Body of pancreas (tissue), 4 donors: ENCODE measurements at regions not wholly inside any gene's neighbourhood (a gene's known extent, or its start where the extent isn't known, plus 50 kb on each side); places are given as distances from the start of the nearest gene placed in this dataset.

ENCODE experiments used
- ATAC-seq: fragments of 150-250 bp; one replicate; pipeline ENCODE4 v1.9.1; 2016
- DNase-seq, 4 donors: peaks; one replicate each; pipeline ENCODE4 v3.0.0-alpha.2; 2019
- H3K27ac ChIP-seq, 4 donors: fragments of 200-600 bp; sonication (generic); 1 replicate in 3 of 4; 2 replicates in 1 of 4; pipeline versions ENCODE4 v1.5.1 to v1.6.1; 2016 to 2019; ENCODE audit warnings: mild to moderate bottlenecking in 1 of 4, mixed read lengths in 1 of 4, moderate library complexity in 1 of 4
- H3K27me3 ChIP-seq, 2 donors: fragments of 200-600 bp; sonication (generic); one replicate each; pipeline ENCODE4 v1.6.0; 2016; ENCODE audit warnings: mild to moderate bottlenecking in 1 of 2
- H3K36me3 ChIP-seq, 2 donors: fragments of 200-600 bp; sonication (generic); replicated peaks in 1 of 2; 2 replicates each; pipeline ENCODE4 v1.5.1; 2016; ENCODE audit warnings: low read depth in 2 of 2; ENCODE audit not compliant: insufficient read depth in 1 of 2
- H3K4me1 ChIP-seq: fragments of 200-600 bp; sonication (generic); one replicate; pipeline ENCODE4 v1.6.0; 2016
- H3K4me3 ChIP-seq, 2 donors: fragments of 200-600 bp; sonication (generic); 1 replicate in 1 of 2; 2 replicates in 1 of 2; pipeline ENCODE4 v1.5.1; 2016 to 2019
- H3K9me3 ChIP-seq, 3 donors: fragments of 200-600 bp; sonication (generic); 1 replicate in 2 of 3; 2 replicates in 1 of 3; pipeline ENCODE4 v1.5.1; 2016
- CTCF ChIP-seq, 7 experiments: fragments of 450-650 bp in 4 of 7; fragments of 200-600 bp in 3 of 7; sonication (generic) in 3 of 7; IDR thresholded peaks; one replicate each; pipeline ENCODE4 v1.5.1; 2016 to 2019; ENCODE audit warnings: antibody characterized with exemption in 7 of 7
- POLR2A ChIP-seq, 3 donors: fragments of 450-650 bp; IDR thresholded peaks; one replicate each; pipeline ENCODE4 v1.6.1; 2016; ENCODE audit warnings: antibody characterized with exemption in 3 of 3, mild to moderate bottlenecking in 2 of 3
- whole genome bisulfite sequencing, 2 donors: methylation state at CpG; one replicate each; pipeline ENCODE4 v1.1.5; 2017; 5-methylcytosine and 5-hydroxymethylcytosine counted together
- intact Hi-C: fragments of 100-400 bp; cut with DNase I; formaldehyde crosslinking; loops from one replicate; pipeline ENCODE4 v1.15.1; 2023

GRCh38 chr10:78173360-78174015, 139.8 kb downstream of the RPS24 start:
- no peaks in the 10 kb centered on the region for H3K9me3 ChIP-seq
- no peak overlapping the region for H3K4me3 ChIP-seq
- H3K27me3 ChIP-seq = no peaks in the 10 kb centered on the region
- intact Hi-C loops = no loop called here
- DNase-seq (no peak), ATAC-seq (no peak)
- H3K4me1 ChIP-seq = no peaks in the 10 kb centered on the region
- H3K27ac ChIP-seq = no peak overlapping the region
- WGBS, 2 donors = 79 to 84% methylated on average over 2 to 6 of the region's 6 CpGs
- no peak for TF ChIP-seq POLR2A (IDR thresholded peaks at IDR 0.05)
- TF ChIP-seq CTCF (IDR thresholded peaks at IDR 0.05) = no peak
- H3K36me3 ChIP-seq = no peaks in the 10 kb centered on the region

- H3K4me3 ChIP-seq = no peak overlapping the region
- no peaks in the 10 kb centered on the region for H3K4me1 ChIP-seq
- H3K36me3 ChIP-seq = no peaks in the 10 kb centered on the region
- no peaks in the 10 kb centered on the region for H3K9me3 ChIP-seq
- DNase-seq = no peak
- 72 to 73% methylated on average over 5 of the region's 5 CpGs for WGBS, 2 donors
- intact Hi-C loops = no loop called here
- H3K27ac ChIP-seq = no peak overlapping the region
- no peak for ATAC-seq
- TF ChIP-seq CTCF (IDR thresholded peaks at IDR 0.05) (no peak), POLR2A (IDR thresholded peaks at IDR 0.05) (no peak)
- H3K27me3 ChIP-seq = no peaks in the 10 kb centered on the region
Observed at GRCh38 chr10:78175444-78176015, 141.9 kb downstream of the RPS24 start.

GRCh38 chr10:78176320-78177317, 143.0 kb downstream of the RPS24 start:
- Histone ChIP-seq H3K4me1 (no peaks in the 10 kb centered on the region), H3K4me3 (no peak overlapping the region), H3K27ac (no peak overlapping the region), H3K36me3 (no peaks in the 10 kb centered on the region), H3K27me3 (no peaks in the 10 kb centered on the region), H3K9me3 (no peaks in the 10 kb centered on the region)
- WGBS, 2 donors = 67 to 83% methylated on average over 16 to 24 of the region's 24 CpGs
- no peak for TF ChIP-seq POLR2A (IDR thresholded peaks at IDR 0.05)
- no peak for TF ChIP-seq CTCF (IDR thresholded peaks at IDR 0.05)
- intact Hi-C loops = no loop called here
- no peak for ATAC-seq
- DNase-seq = no peak

- no peaks in the 10 kb centered on the region for H3K4me1 ChIP-seq
- no peaks in the 10 kb centered on the region for H3K9me3 ChIP-seq
- no peak overlapping the region for H3K27ac ChIP-seq
- H3K4me3 ChIP-seq = no peak overlapping the region
- no peaks in the 10 kb centered on the region for H3K27me3 ChIP-seq
- ATAC-seq = no peak
- H3K36me3 ChIP-seq = no peaks in the 10 kb centered on the region
- no peak for TF ChIP-seq CTCF (IDR thresholded peaks at IDR 0.05)
- TF ChIP-seq POLR2A (IDR thresholded peaks at IDR 0.05) = no peak
- intact Hi-C loops = no loop called here
- 64 to 69% methylated on average over 18 to 20 of the region's 20 CpGs for WGBS, 2 donors
- DNase-seq = no peak
Observed at GRCh38 chr10:78177491-78178185, 144.0 kb downstream of the RPS24 start.
